Adrenal gland (tissue), 9 donors: ENCODE measurements at regions not wholly inside any gene's neighbourhood (a gene's known extent, or its start where the extent isn't known, plus 50 kb on each side); places are given as distances from the start of the nearest gene placed in this dataset.
"Not testable (repeated sequence)": the region's sequence is repeated elsewhere in the genome, so short reads cannot be mapped to it uniquely, and the experiment has no call there.

Source experiments
- DNase-seq, 7 donors: peaks; one replicate each; pipeline ENCODE4 v3.0.0-alpha.2; 2019 to 2020
- H3K27ac ChIP-seq, 5 donors: fragments of 200-600 bp; sonication (generic) in 4 of 5; 1 replicate in 3 of 5; 2 replicates in 2 of 5; pipeline versions ENCODE4 v1.5.1 to v1.8.0; 2016 to 2020; ENCODE audit warnings: mild to moderate bottlenecking in 1 of 5
- H3K27me3 ChIP-seq: fragments of 200-600 bp; 2 replicates; pipeline ENCODE4 v1.8.0; 2021
- H3K36me3 ChIP-seq, 2 donors: fragments of 200-600 bp; replicated peaks in 1 of 2; 1 replicate in 1 of 2; 2 replicates in 1 of 2; pipeline versions ENCODE4 v1.5.1 to v1.8.0; 2018 to 2022
- H3K4me1 ChIP-seq, 2 donors: fragments of 200-600 bp; replicated peaks in 1 of 2; 1 replicate in 1 of 2; 2 replicates in 1 of 2; pipeline versions ENCODE4 v1.5.1 to v1.8.0; 2018 to 2021
- H3K4me3 ChIP-seq, 4 donors: fragments of 200-600 bp; sonication (generic) in 3 of 4; one replicate each; pipeline ENCODE4 v1.5.1; 2016 to 2018
- H3K9me3 ChIP-seq, 3 donors: fragments of 200-600 bp; sonication (generic) in 1 of 3; replicated peaks in 1 of 3; 1 replicate in 2 of 3; 2 replicates in 1 of 3; pipeline versions ENCODE4 v1.5.1 to v1.8.0; 2016 to 2021
- POLR2A ChIP-seq, 2 donors: fragments of 450-650 bp; IDR thresholded peaks; one replicate each; pipeline ENCODE4 v1.6.1; 2017; ENCODE audit warnings: antibody characterized with exemption in 2 of 2, mild to moderate bottlenecking in 2 of 2, moderate library complexity in 1 of 2
- WGBS, 4 donors: extraction: QIAGEN DNeasy Blood & Tissue Kit in 2 of 4; methylation state at CpG; one replicate each; pipeline versions ENCODE4 v1.1.5 to v1.1.7; 2013 to 2017; 5-methylcytosine and 5-hydroxymethylcytosine counted together
- intact Hi-C, 2 donors: fragments of 100-400 bp; cut with DNase I; formaldehyde crosslinking; loops; one replicate each; pipeline versions ENCODE4 v1.14.1 to v1.15.0; 2022 to 2023
- TF ChIP-seq, protein P1 (sequence below), 6 experiments: fragments of 450-650 bp in 4 of 6; fragments of 200-600 bp in 2 of 6; sonication (generic) in 1 of 6; IDR thresholded peaks; 1 replicate in 5 of 6; 2 replicates in 1 of 6; pipeline versions ENCODE4 v1.5.1 to v1.8.0; 2016 to 2021; ENCODE audit warnings: antibody characterized with exemption in 6 of 6, mild to moderate bottlenecking in 2 of 6, moderate library complexity in 1 of 6
- donor health status: healthy with polysubstance abuse.
- donor health status: Bipolar disorder and iron deficiency.
- donor health status: DM: yes; HTN: yes; CAD: no.
- donor health status: DM: no; HTN: no; CAD: no.
- donor health status: DM: no; HTN: no; CAD: no.

GRCh38 chr13:100958831-100959230, 284.2 kb upstream of the TMTC4 start:
- intact Hi-C loops, result no loop called here
- Histone ChIP-seq H3K9me3 (no peaks in the 10 kb centered on the region), H3K27me3 (no peaks in the 10 kb centered on the region), H3K36me3 (no peaks in the 10 kb centered on the region), H3K4me3 (no peak overlapping the region), H3K27ac (no peak overlapping the region), H3K4me1 (no peaks in the 10 kb centered on the region)
- no peak for DNase-seq
- WGBS, 4 donors, result 54 to 64% (median 62%) methylated on average over 5 of the region's 5 CpGs
- TF ChIP-seq, protein P1, sequence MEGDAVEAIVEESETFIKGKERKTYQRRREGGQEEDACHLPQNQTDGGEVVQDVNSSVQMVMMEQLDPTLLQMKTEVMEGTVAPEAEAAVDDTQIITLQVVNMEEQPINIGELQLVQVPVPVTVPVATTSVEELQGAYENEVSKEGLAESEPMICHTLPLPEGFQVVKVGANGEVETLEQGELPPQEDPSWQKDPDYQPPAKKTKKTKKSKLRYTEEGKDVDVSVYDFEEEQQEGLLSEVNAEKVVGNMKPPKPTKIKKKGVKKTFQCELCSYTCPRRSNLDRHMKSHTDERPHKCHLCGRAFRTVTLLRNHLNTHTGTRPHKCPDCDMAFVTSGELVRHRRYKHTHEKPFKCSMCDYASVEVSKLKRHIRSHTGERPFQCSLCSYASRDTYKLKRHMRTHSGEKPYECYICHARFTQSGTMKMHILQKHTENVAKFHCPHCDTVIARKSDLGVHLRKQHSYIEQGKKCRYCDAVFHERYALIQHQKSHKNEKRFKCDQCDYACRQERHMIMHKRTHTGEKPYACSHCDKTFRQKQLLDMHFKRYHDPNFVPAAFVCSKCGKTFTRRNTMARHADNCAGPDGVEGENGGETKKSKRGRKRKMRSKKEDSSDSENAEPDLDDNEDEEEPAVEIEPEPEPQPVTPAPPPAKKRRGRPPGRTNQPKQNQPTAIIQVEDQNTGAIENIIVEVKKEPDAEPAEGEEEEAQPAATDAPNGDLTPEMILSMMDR (IDR thresholded peaks at IDR 0.05), result no peak
- no peak for TF ChIP-seq POLR2A (IDR thresholded peaks at IDR 0.05)

DNA sequence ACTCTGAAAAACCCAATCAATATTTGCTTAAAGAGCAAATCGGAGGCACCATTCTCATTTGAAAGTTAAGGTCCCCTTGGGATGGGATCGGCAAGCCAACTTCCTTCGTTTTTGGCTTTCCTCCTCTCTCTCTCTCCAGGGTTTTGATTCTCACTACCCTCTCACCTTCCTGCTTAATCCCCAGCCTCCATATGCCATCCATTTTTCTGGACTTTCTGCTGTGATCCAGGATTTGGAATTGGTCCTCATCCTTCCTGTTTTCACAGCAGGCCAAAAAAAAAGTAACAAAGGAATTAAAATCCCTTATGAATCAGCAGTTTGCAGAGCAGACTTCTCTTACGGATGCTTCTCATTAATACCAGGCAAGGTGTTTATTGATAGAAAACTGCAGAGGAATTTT, 283.1 kb upstream of the TMTC4 start:
- no peaks in the 10 kb centered on the region for H3K4me1 ChIP-seq
- TF ChIP-seq, protein P1 (IDR thresholded peaks at IDR 0.05), result no peak
- no peak for TF ChIP-seq POLR2A (IDR thresholded peaks at IDR 0.05)
- H3K27me3 ChIP-seq, result no peaks in the 10 kb centered on the region
- DNase-seq, result no peak
- no peak overlapping the region for H3K27ac ChIP-seq
- 49 to 63% (median 57%) methylated on average over 4 of the region's 4 CpGs for WGBS, 4 donors
- intact Hi-C loops, result no loop called here
- no peaks in the 10 kb centered on the region for H3K9me3 ChIP-seq
- no peaks in the 10 kb centered on the region for H3K36me3 ChIP-seq
- H3K4me3 ChIP-seq, result no peak overlapping the region

DNA sequence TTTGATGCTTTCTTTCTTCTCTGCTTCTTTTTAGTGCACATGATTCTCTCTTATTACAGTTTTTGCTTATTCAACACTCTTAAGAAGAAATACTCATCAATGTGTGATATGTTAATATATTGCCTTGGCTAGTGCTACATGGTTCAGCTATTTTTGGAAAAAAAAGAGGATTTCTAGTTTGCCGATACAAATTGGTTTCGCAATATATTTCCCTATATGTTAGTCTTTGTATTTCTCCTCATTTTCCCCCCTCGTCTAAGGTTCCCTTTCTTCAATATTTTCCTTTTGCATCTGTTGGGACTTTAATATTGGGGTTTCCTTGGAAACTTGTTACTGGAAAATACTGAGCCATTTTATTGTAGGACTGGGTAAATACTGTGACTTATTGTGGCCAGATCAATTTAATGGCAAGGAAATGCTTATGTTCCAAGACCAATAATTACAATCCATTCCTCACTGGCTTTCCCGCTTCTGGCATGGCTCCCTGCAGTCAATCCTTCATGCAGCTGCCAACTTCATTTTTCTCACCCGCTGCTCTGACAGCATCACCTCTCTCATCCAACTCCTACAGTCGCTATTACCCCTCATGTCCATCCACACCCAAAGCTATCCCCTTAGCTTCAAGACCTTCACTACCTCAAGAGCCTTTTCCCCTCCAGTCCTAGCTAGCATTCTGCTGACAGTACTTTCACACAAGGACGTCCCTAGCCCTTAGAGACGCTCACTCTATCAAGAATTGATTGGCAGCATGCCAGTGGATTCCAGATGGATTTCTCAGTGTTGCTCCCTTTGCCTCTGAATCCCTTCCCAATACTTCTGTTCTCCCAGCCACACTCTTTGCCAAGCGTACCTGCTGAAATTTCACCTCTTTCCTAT, 280.1 kb upstream of the TMTC4 start:
- DNase-seq, result no peak
- no peaks in the 10 kb centered on the region for H3K27me3 ChIP-seq
- 70 to 73% (median 73%) methylated on average over 9 of the region's 9 CpGs for WGBS, 4 donors
- H3K27ac ChIP-seq, result no peak overlapping the region
- H3K9me3 ChIP-seq, result no peaks in the 10 kb centered on the region
- H3K36me3 ChIP-seq, result no peaks in the 10 kb centered on the region
- TF ChIP-seq, protein P1 (IDR thresholded peaks at IDR 0.05), result no peak
- no peak for TF ChIP-seq POLR2A (IDR thresholded peaks at IDR 0.05)
- no peak overlapping the region for H3K4me3 ChIP-seq
- intact Hi-C loops, result no loop called here
- H3K4me1 ChIP-seq, result no peaks in the 10 kb centered on the region

DNA sequence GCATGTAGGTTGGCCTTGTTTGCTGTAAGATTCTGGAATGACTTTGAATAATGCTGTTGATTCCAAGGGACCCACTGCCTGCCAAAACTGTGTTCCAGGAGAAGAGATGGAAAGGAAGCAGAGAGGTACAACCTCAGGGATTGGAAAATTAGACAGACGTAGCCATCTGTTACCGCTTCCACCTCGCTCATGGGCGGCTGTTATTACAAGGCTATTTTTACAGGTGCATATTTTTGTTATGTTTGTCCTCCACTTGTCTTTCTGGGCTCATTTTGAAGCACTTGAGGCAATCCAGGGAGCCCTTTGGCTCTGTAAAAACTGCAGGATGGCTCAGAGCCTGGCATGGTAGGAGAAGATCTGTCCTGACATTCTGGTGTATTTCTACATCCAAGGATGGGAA, 276.4 kb upstream of the TMTC4 start:
- Histone ChIP-seq H3K36me3 (no peaks in the 10 kb centered on the region), H3K4me1 (no peaks in the 10 kb centered on the region), H3K4me3 (no peak overlapping the region), H3K9me3 (no peaks in the 10 kb centered on the region), H3K27ac (no peak overlapping the region), H3K27me3 (no peaks in the 10 kb centered on the region)
- WGBS, 4 donors, result 80 to 84% (median 84%) methylated on average over 4 of the region's 4 CpGs
- DNase-seq, result no peak
- intact Hi-C loops, result no loop called here
- TF ChIP-seq POLR2A (IDR thresholded peaks at IDR 0.05), result no peak
- TF ChIP-seq, protein P1 (IDR thresholded peaks at IDR 0.05), result no peak

GRCh38 chr13:100948937-100949336, 274.3 kb upstream of the TMTC4 start:
- H3K36me3 ChIP-seq, H3K27me3 ChIP-seq, H3K9me3 ChIP-seq, H3K4me3 ChIP-seq, DNase-seq, intact Hi-C loops, H3K27ac ChIP-seq, H3K4me1 ChIP-seq: not testable (repeated sequence)
- WGBS, 4 donors, result 73 to 85% (median 79%) methylated on average over 3 of the region's 3 CpGs
